SK-MEL-5 (cell line): ENCODE measurements at regions not wholly inside any gene's neighbourhood (a gene's known extent, or its start where the extent isn't known, plus 50 kb on each side); places are given as distances from the start of the nearest gene placed in this dataset.
"Not testable (repeated sequence)": the region's sequence is repeated elsewhere in the genome, so short reads cannot be mapped to it uniquely, and the experiment has no call there.

Experiments
- DNase-seq: peaks from one replicate; pipeline ENCODE4 v3.0.0-alpha.2; 2016; ENCODE audit warnings: low read depth, low spot score
- in situ Hi-C: cut with HindIII; loops from 2 replicates; pipeline ENCODE4 v1.10.0; 2016; ENCODE audit warnings: low sequenced_read_pairs, high pct_unique_total_duplicates, low pct_unique_long_range_greater_than_20kb

DNA sequence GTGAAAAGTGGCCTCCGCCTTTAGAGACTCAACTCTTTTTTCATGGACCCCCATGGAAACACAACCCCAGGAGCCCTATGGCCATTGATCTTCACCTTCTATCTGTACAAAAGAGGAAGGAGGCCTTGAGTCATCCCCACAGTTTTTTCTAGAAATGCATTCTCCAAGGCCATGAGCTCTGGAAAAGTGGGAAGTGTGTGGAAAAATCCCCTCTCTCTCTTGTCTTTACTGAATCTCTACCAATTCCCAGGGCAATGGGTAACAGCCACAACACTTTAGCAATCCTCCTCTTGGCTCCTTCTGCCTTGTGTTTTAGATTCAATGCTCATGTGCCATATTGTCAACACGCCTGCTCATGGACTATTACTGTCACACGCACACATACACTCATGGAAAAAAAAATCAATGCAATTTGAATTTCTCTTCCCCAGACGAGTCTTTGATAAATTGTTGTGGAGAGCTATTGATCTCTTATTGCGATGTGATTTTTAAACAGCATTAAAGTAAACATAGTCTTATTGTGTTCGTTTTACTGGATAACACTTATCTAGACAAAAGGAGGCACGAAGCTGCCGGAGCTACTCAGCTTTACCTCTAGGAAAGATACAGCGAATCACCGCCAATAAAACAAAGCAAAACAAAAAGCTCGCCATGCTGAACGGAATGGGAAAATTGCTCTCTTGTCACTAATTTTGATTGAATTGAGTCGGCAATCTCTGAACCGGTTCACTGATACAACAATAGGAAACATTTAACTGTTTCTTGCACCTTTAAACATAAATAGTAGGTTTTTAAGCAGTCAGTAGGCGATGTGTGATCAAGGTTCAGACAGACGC is 260.3 kb downstream of the VRK1 start:
- in situ Hi-C loops, result no loop called here
- DNase-seq, result no peak

GRCh38 chr14:97058074-97058467 is 260.9 kb downstream of the VRK1 start:
- DNase-seq, result no peak
- in situ Hi-C loops, result no loop called here

DNA sequence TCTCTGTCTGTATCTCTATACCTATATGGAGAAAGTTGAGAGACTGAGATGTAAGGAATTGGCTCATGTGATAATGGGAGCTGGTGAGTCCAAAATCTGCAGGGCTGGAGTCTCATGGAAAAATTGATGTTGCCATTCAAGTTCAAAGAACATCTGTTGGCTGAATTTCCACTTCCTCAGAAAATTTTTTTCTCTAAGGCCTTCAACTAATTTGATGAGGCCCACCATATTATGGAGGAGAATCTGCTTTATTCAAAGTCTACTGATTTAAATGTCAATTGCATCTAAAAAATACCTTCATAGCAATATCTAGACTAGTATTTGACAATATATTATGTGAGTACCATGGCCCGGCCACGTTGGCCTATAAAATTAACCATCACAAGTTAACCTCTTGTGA is 261.4 kb downstream of the VRK1 start:
- DNase-seq, result no peak
- in situ Hi-C loops, result no loop called here

DNA sequence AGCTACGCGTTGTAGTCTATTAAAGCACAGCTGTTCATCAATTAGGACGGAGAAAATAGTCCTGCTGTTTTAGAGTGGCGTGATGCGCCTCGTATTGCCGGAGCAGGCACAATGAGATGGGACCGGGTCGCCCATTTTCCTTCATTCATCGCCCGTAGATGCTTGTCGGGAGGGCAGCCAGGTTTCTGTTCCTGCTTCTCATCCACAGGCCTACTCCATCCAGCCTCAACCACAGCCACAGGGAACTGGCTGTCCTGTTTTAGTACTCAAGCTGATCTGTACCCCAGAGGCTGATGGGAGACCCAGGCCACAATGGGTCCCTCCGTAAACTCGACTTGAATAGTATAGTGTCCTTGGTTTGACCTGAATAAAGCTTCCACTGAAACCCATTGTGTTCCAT is 264.0 kb downstream of the VRK1 start:
- in situ Hi-C loops, result no loop called here

DNA sequence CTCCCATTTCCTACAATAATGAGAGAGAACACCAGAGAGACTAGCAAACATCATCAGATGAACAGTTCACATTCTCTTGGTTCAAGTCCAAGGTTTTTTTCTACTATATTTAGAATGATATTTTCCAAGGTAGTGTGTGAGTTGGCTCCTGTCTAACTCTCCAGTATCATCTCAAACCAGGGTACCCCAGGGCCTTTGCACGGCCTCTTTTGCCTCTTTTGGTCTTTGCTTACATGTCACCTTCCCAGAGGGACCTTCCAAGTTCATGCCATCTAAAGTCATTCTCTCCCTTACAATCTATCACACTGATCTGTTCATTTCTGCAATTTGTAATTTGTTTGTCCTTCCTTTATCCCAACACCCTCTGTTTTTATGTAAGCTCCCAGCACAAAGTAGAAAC is 264.5 kb downstream of the VRK1 start:
- in situ Hi-C loops, result no loop called here
- DNase-seq, result no peak

More for the DNA sequence above, 264.0 kb downstream of the VRK1 start:
- DNase-seq, result no peak

- in situ Hi-C loops, result no loop called here
- DNase-seq, result no peak
Observed at GRCh38 chr14:97065305-97066067, 268.3 kb downstream of the VRK1 start.

GRCh38 chr14:97066068-97066899 is 269.1 kb downstream of the VRK1 start:
- in situ Hi-C loops, result no loop called here
- no peak for DNase-seq

- DNase-seq, in situ Hi-C loops: not testable (repeated sequence)
Observed at GRCh38 chr14:97068293-97068692, 271.1 kb downstream of the VRK1 start.

- in situ Hi-C loops, result no loop called here
- no peak for DNase-seq
Observed at GRCh38 chr14:97070259-97070658, 273.1 kb downstream of the VRK1 start.

DNA sequence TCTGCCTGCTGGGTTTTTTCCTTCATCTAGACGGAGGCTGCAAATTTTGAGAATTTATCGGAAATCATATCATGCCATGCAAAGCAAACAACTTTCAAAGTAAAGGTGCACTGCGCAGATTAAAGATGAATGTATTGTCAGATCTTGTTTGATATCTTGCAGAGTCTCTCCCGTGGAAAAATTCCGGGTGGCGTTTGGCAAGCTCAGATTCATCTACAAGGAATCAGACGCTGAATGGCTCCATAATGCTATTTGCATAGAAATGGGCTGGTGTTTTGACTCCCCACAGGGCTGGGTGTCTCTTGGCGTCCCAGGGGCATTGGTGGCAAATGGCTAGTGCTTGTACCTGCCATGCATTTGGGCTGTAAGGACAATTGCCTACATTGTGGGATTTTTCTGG is 274.0 kb downstream of the VRK1 start:
- DNase-seq, result no peak
- in situ Hi-C loops, result no loop called here

DNA sequence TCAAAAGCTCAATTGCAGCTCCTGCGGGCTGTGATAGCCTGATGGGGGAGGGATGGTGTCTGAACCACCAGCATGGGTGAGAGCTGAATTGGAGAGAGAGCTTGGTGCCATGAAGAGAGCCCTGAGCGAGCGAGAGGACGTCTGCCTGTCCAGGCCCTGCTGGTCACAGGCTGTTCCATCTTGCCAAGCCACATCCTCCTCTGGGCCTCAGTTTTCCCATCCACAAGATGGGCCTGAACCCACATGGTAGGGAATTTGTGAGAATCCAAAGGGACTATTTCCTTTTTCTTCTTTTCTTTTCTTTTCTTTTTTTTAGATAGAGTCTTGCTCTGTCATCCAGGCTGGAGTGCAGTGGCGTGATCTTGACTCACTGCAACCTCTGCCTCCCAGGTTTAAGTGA is 276.4 kb downstream of the VRK1 start:
- in situ Hi-C loops, result no loop called here
- DNase-seq, result no peak

GRCh38 chr14:97074456-97074855 is 277.3 kb downstream of the VRK1 start:
- no peak for DNase-seq

DNA sequence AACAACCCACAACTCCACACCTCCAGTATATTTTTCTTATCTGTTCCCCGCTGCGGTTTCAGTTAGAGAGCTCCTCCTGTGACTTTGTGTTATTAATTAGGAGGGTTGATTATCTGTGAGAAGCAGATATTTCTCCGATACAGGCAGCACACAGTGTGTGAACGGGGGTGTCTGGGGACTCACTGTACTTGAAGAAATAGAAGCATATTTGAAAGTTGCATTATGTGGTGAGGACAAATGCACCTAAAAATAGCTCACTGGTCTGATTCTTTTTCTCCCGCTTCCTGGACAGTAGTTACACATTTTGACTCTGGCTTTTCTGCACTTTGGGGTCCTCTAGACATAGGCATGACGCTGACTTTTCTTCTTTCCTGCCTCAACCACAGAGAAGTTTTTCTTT is 277.7 kb downstream of the VRK1 start:
- in situ Hi-C loops, result no loop called here
- no peak for DNase-seq

More at GRCh38 chr14:97074456-97074855, 277.3 kb downstream of the VRK1 start:
- in situ Hi-C loops, result no loop called here

- DNase-seq, result peak; percentile 9
- in situ Hi-C loops, result no loop called here
Observed at GRCh38 chr14:97077253-97077653, 280.1 kb downstream of the VRK1 start.

DNA sequence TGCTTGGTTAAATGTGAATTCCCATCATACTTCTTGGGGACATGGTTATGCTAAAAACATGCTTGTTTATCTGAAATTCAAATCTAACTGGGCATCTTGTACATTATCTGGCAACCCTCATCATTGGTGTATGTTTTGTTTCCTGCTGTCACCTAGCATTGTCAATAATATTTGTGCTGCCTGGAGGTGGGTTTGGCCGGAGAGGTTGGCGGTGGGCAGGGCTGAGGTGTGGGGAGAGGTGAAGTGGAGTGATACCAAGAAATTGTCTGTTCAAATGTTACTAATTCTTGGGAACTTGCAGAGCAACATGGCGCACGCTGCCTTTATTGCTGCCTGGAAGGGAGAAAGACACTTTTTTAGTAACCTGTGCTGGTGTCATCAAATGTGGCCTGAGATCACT is 280.5 kb downstream of the VRK1 start:
- in situ Hi-C loops, result no loop called here
- DNase-seq, result no peak

GRCh38 chr14:97080991-97081390 is 283.8 kb downstream of the VRK1 start:
- in situ Hi-C loops, result no loop called here

GRCh38 chr14:97095269-97095668 is 298.1 kb downstream of the VRK1 start:
- in situ Hi-C loops, result no loop called here
- no peak for DNase-seq

More at GRCh38 chr14:97080991-97081390, 283.8 kb downstream of the VRK1 start:
- no peak for DNase-seq

GRCh38 chr14:97097296-97097695 is 300.1 kb downstream of the VRK1 start:
- in situ Hi-C loops, result no loop called here
- no peak for DNase-seq
